Endometrial microvascular endothelial cells (primary cell): ENCODE measurements at regions not wholly inside any gene's neighbourhood (a gene's known extent, or its start where the extent isn't known, plus 50 kb on each side); places are given as distances from the start of the nearest gene placed in this dataset.

ENCODE experiments used
- in situ Hi-C: cut with HindIII; loops from 2 replicates; pipeline ENCODE4 v1.10.0; 2017; ENCODE audit warnings: low sequenced_read_pairs, low pct_unique_long_range_greater_than_20kb; ENCODE audit errors: inconsistent ontology term

- in situ Hi-C loops, result no loop called here
Measured at GRCh38 chr3:99269606-99270351, 368.3 kb upstream of the DCBLD2 start.

GRCh38 chr3:99256788-99257187, 355.3 kb upstream of the DCBLD2 start:
- in situ Hi-C loops, result no loop called here

GRCh38 chr3:99253963-99254355, 352.5 kb upstream of the DCBLD2 start:
- in situ Hi-C loops, result no loop called here

GRCh38 chr3:99250821-99251355, 349.4 kb upstream of the DCBLD2 start:
- in situ Hi-C loops, result no loop called here

- in situ Hi-C loops, result no loop called here
Measured at GRCh38 chr3:99250272-99250671, 348.8 kb upstream of the DCBLD2 start.

GRCh38 chr3:99249627-99250026, 348.1 kb upstream of the DCBLD2 start:
- in situ Hi-C loops, result no loop called here

GRCh38 chr3:99248913-99249312, 347.4 kb upstream of the DCBLD2 start:
- in situ Hi-C loops, result no loop called here

GRCh38 chr3:99248130-99248529, 346.6 kb upstream of the DCBLD2 start:
- in situ Hi-C loops, result no loop called here

GRCh38 chr3:99246010-99246654, 344.6 kb upstream of the DCBLD2 start:
- in situ Hi-C loops, result no loop called here

GRCh38 chr3:99242271-99242670, 340.8 kb upstream of the DCBLD2 start:
- in situ Hi-C loops, result no loop called here

GRCh38 chr3:99240700-99241099, 339.2 kb upstream of the DCBLD2 start:
- in situ Hi-C loops, result no loop called here

- in situ Hi-C loops, result no loop called here
Measured at GRCh38 chr3:99236576-99236975, 335.1 kb upstream of the DCBLD2 start.

GRCh38 chr3:99232696-99233095, 331.2 kb upstream of the DCBLD2 start:
- in situ Hi-C loops, result no loop called here

GRCh38 chr3:99218468-99218867, 317.0 kb upstream of the DCBLD2 start:
- in situ Hi-C loops, result no loop called here

- in situ Hi-C loops, result no loop called here
Measured at GRCh38 chr3:99212969-99213368, 311.5 kb upstream of the DCBLD2 start.

GRCh38 chr3:99211309-99211708, 309.8 kb upstream of the DCBLD2 start:
- in situ Hi-C loops, result no loop called here

GRCh38 chr3:99199021-99199420, 297.5 kb upstream of the DCBLD2 start:
- in situ Hi-C loops, result no loop called here

GRCh38 chr3:99191186-99191585, 289.7 kb upstream of the DCBLD2 start:
- in situ Hi-C loops, result no loop called here

- in situ Hi-C loops, result no loop called here
Measured at GRCh38 chr3:99188936-99189335, 287.4 kb upstream of the DCBLD2 start.

- in situ Hi-C loops, result no loop called here
Measured at GRCh38 chr3:99186016-99186415, 284.5 kb upstream of the DCBLD2 start.
